ENCODE measurements at regions not wholly inside any gene's neighbourhood (a gene's known extent, or its start where the extent isn't known, plus 50 kb on each side); places are given as distances from the start of the nearest gene placed in this dataset.
"Not testable (repeated sequence)": the region's sequence is repeated elsewhere in the genome, so short reads cannot be mapped to it uniquely, and the experiment has no call there.

DNA sequence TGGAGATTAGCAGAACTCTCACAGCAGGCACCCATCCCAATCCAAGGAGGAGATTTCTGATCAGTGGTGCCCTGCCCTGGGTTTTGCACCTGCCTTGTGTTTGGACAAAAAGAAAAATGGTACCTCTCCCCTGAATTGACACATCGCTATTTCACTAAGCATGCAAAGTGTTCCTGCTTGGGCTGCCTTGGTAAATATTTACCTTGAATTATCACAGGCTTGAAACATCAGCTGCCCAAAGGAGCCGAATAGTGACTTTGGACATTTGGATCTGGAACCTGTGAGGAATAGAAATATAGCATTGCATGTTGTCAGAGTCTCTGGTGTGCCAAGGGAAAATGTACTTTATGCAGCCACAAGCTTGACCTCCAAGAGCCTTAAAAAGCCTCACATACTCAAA lies 926.4 kb upstream of the FANCL start:
- in situ Hi-C loops (cut with HindIII; ENCODE audit: low pct_unique_long_range_greater_than_20kb, low sequenced_read_pairs) (no loop called here), intact Hi-C loops (cut with micrococcal nuclease; ENCODE audit: unreplicated experiment) (no loop called here)
- no peaks in the 10 kb centered on the region for H3K9me3 ChIP-seq (ENCODE audit: control insufficient read depth, insufficient read depth, low read depth, low read length)
- no peaks in the 10 kb centered on the region for H3K4me1 ChIP-seq (ENCODE audit: control insufficient read depth, insufficient read depth, low read length)
- no peak overlapping the region for H3K4me3 ChIP-seq (ENCODE audit: low read depth in 2 of 2, low read length in 2 of 2)
- no TSS peak for BruUV-seq (replicated peaks)
- H3K27ac ChIP-seq (ENCODE audit: low read length), result no peak overlapping the region
- ChIA-PET POLR2A (no interaction called here), CTCF (interaction anchor here (0.5 kb wide), 1 partner anchor 119 kb away, joined by 3 read pairs; no protein-coding TSS in a partner anchor)
- ATAC-seq (no peak), DNase-seq (ENCODE audit: low read depth, low spot score) (no peak)
- H3K36me3 ChIP-seq (ENCODE audit: control insufficient read depth, insufficient read depth, low read length), result no peaks in the 10 kb centered on the region
- no peaks in the 10 kb centered on the region; the same call in 1 of the 2 replicates for H3K27me3 ChIP-seq (ENCODE audit: control insufficient read depth, insufficient read depth, low read length)
- TF ChIP-seq, protein P1, sequence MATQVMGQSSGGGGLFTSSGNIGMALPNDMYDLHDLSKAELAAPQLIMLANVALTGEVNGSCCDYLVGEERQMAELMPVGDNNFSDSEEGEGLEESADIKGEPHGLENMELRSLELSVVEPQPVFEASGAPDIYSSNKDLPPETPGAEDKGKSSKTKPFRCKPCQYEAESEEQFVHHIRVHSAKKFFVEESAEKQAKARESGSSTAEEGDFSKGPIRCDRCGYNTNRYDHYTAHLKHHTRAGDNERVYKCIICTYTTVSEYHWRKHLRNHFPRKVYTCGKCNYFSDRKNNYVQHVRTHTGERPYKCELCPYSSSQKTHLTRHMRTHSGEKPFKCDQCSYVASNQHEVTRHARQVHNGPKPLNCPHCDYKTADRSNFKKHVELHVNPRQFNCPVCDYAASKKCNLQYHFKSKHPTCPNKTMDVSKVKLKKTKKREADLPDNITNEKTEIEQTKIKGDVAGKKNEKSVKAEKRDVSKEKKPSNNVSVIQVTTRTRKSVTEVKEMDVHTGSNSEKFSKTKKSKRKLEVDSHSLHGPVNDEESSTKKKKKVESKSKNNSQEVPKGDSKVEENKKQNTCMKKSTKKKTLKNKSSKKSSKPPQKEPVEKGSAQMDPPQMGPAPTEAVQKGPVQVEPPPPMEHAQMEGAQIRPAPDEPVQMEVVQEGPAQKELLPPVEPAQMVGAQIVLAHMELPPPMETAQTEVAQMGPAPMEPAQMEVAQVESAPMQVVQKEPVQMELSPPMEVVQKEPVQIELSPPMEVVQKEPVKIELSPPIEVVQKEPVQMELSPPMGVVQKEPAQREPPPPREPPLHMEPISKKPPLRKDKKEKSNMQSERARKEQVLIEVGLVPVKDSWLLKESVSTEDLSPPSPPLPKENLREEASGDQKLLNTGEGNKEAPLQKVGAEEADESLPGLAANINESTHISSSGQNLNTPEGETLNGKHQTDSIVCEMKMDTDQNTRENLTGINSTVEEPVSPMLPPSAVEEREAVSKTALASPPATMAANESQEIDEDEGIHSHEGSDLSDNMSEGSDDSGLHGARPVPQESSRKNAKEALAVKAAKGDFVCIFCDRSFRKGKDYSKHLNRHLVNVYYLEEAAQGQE (IDR thresholded peaks at IDR 0.05; ENCODE audit: insufficient read depth in 1 of 2, low read depth in 2 of 2, low read length in 1 of 2), result no peak
- TF ChIP-seq SIN3A (IDR thresholded peaks at IDR 0.05; ENCODE audit: borderline replicate concordance, insufficient read depth, low read depth, low read length), result no peak
- no peak for TF ChIP-seq POLR2AphosphoS5 (IDR thresholded peaks at IDR 0.05; ENCODE audit: low read depth, low read length)
- TF ChIP-seq TCF7L2 (IDR thresholded peaks at IDR 0.05; ENCODE audit: low read depth, low read length), result no peak
- TF ChIP-seq, protein P2, sequence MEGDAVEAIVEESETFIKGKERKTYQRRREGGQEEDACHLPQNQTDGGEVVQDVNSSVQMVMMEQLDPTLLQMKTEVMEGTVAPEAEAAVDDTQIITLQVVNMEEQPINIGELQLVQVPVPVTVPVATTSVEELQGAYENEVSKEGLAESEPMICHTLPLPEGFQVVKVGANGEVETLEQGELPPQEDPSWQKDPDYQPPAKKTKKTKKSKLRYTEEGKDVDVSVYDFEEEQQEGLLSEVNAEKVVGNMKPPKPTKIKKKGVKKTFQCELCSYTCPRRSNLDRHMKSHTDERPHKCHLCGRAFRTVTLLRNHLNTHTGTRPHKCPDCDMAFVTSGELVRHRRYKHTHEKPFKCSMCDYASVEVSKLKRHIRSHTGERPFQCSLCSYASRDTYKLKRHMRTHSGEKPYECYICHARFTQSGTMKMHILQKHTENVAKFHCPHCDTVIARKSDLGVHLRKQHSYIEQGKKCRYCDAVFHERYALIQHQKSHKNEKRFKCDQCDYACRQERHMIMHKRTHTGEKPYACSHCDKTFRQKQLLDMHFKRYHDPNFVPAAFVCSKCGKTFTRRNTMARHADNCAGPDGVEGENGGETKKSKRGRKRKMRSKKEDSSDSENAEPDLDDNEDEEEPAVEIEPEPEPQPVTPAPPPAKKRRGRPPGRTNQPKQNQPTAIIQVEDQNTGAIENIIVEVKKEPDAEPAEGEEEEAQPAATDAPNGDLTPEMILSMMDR (IDR thresholded peaks at IDR 0.05), result no peak

DNA sequence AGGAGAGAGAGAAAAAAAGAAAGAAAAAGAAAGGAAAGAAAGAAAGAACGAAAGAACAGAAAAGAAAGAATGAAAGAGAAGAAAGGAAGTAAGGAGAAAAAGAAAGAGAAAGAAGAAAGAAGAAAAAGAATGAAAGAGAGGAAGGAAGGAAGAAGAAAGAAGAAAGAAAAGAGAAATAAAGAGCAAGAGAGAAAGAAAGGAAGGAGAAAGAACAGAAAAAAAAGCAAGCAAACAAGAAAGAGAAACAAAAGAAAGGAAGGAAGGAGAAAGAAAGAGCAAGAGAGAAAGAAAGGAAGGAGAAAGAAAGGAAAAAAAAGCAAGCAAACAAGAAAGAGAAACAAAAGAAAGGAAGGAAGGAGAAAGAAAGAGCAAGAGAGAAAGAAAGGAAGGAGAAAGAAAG lies 916.8 kb upstream of the FANCL start:
- in situ Hi-C loops (cut with HindIII; ENCODE audit: low pct_unique_long_range_greater_than_20kb, low sequenced_read_pairs), result not testable (repeated sequence)

DNA sequence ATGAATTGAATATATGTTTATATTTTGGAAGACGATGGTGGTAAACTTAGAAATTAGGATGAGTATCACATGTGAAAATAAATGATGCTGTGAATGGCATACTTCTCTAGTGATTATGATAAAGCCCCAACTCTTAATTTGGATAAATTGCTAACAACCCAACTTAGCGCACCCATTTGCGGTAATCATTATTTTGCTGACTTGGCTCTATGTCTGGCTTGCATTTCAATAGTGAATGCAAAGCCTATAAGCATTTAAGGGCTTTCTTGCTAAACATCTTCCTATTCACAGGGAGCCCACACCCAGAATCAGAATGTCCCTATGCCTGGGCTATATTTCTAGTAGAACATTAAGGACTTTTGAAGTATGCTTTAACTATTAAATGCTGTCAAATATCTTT lies 910.7 kb upstream of the FANCL start:
- BruUV-seq (replicated peaks), result no TSS peak
- TF ChIP-seq, protein P1 (IDR thresholded peaks at IDR 0.05; ENCODE audit: insufficient read depth in 1 of 2, low read depth in 2 of 2, low read length in 1 of 2), result no peak
- ChIA-PET POLR2A (no interaction called here), CTCF (no interaction called here)
- Histone ChIP-seq H3K36me3 (ENCODE audit: control insufficient read depth, insufficient read depth, low read length) (no peaks in the 10 kb centered on the region), H3K4me3 (ENCODE audit: low read depth in 2 of 2, low read length in 2 of 2) (no peak overlapping the region), H3K9me3 (ENCODE audit: control insufficient read depth, insufficient read depth, low read depth, low read length) (no peaks in the 10 kb centered on the region), H3K4me1 (ENCODE audit: control insufficient read depth, insufficient read depth, low read length) (no peaks in the 10 kb centered on the region), H3K27me3 (ENCODE audit: control insufficient read depth, insufficient read depth, low read length) (no peaks in the 10 kb centered on the region), H3K27ac (ENCODE audit: low read length) (no peak overlapping the region)
- intact Hi-C loops (cut with micrococcal nuclease; ENCODE audit: unreplicated experiment), result no loop called here
- ATAC-seq (no peak), DNase-seq (ENCODE audit: low read depth, low spot score) (no peak)
- in situ Hi-C loops (cut with HindIII; ENCODE audit: low pct_unique_long_range_greater_than_20kb, low sequenced_read_pairs), result no loop called here

More for the DNA sequence above, 916.8 kb upstream of the FANCL start:
- BruUV-seq (replicated peaks); H3K27me3 ChIP-seq (ENCODE audit: control insufficient read depth, insufficient read depth, low read length); H3K27ac ChIP-seq (ENCODE audit: low read length); DNase-seq (ENCODE audit: low read depth, low spot score); H3K9me3 ChIP-seq (ENCODE audit: control insufficient read depth, insufficient read depth, low read depth, low read length); CTCF ChIA-PET; POLR2A ChIA-PET; H3K36me3 ChIP-seq (ENCODE audit: control insufficient read depth, insufficient read depth, low read length); intact Hi-C loops (cut with micrococcal nuclease; ENCODE audit: unreplicated experiment); ATAC-seq; H3K4me3 ChIP-seq (ENCODE audit: low read depth in 2 of 2, low read length in 2 of 2); H3K4me1 ChIP-seq (ENCODE audit: control insufficient read depth, insufficient read depth, low read length): not testable (repeated sequence)
